Thoracic aorta (tissue), 2 donors: ENCODE measurements at regions not wholly inside any gene's neighbourhood (a gene's known extent, or its start where the extent isn't known, plus 50 kb on each side); places are given as distances from the start of the nearest gene placed in this dataset.
"Not testable (repeated sequence)": the region's sequence is repeated elsewhere in the genome, so short reads cannot be mapped to it uniquely, and the experiment has no call there.

Experiments
- ATAC-seq: fragments of 150-250 bp; one replicate; pipeline ENCODE4 v1.8.0; 2017; ENCODE audit warnings: low read depth; ENCODE audit not compliant: insufficient number of reproducible peaks, low FRiP score
- DNase-seq: peaks from one replicate; pipeline ENCODE4 v3.0.0-alpha.2; 2020; ENCODE audit warnings: low spot score
- H3K27ac ChIP-seq, 2 donors: fragments of 200-600 bp; sonication (generic); 1 replicate in 1 of 2; 2 replicates in 1 of 2; pipeline ENCODE4 v1.5.1; 2016; ENCODE audit warnings: mild to moderate bottlenecking in 2 of 2, moderate library complexity in 2 of 2
- H3K27me3 ChIP-seq: fragments of 200-600 bp; sonication (generic); replicated peaks from 2 replicates; pipeline ENCODE4 v1.6.0; 2016; ENCODE audit warnings: mild to moderate bottlenecking; ENCODE audit not compliant: insufficient read depth
- H3K36me3 ChIP-seq: fragments of 200-600 bp; sonication (generic); one replicate; pipeline ENCODE4 v1.5.1; 2016
- H3K4me1 ChIP-seq, 2 donors: fragments of 200-600 bp; sonication (generic); 1 replicate in 1 of 2; 2 replicates in 1 of 2; pipeline versions ENCODE4 v1.5.1 to v1.6.0; 2016; ENCODE audit warnings: low read depth in 2 of 2, mild to moderate bottlenecking in 1 of 2; ENCODE audit not compliant: control insufficient read depth in 1 of 2
- H3K4me3 ChIP-seq: fragments of 200-600 bp; sonication (generic); 2 replicates; pipeline ENCODE4 v1.5.1; 2016; ENCODE audit warnings: mild to moderate bottlenecking
- H3K9me3 ChIP-seq: fragments of 200-600 bp; sonication (generic); 2 replicates; pipeline ENCODE4 v1.5.1; 2016
- TF ChIP-seq, protein P1 (sequence below): fragments of 200-600 bp; sonication (generic); IDR thresholded peaks from one replicate; pipeline ENCODE4 v1.5.1; 2019; ENCODE audit warnings: antibody characterized with exemption

DNA sequence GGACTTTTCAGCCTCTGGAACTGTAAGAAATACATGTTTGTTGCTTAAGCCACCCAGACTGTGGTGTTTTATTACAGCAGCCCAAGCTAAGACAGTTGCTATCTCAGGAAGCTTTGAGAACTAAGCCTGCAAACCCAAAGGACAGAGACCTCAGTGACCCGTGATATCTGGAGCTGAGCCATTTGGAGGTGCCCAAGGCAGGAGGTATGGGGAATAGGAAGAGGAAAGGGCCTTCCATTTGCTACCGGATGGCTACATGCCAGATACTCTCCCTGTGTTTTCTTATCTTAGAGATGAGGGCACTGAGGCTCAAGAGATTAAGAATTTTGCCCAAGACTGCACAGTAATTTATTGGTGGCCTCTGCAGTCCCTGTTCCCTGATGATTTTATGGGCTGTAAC is 622.1 kb upstream of the CDH5 start:
- Histone ChIP-seq H3K9me3 (no peaks in the 10 kb centered on the region), H3K36me3 (no peaks in the 10 kb centered on the region), H3K27me3 (no peaks in the 10 kb centered on the region), H3K27ac (no peak overlapping the region), H3K4me3 (no peak overlapping the region), H3K4me1 (no peaks in the 10 kb centered on the region)
- ATAC-seq (no peak), DNase-seq (no peak)
- TF ChIP-seq, protein P1, sequence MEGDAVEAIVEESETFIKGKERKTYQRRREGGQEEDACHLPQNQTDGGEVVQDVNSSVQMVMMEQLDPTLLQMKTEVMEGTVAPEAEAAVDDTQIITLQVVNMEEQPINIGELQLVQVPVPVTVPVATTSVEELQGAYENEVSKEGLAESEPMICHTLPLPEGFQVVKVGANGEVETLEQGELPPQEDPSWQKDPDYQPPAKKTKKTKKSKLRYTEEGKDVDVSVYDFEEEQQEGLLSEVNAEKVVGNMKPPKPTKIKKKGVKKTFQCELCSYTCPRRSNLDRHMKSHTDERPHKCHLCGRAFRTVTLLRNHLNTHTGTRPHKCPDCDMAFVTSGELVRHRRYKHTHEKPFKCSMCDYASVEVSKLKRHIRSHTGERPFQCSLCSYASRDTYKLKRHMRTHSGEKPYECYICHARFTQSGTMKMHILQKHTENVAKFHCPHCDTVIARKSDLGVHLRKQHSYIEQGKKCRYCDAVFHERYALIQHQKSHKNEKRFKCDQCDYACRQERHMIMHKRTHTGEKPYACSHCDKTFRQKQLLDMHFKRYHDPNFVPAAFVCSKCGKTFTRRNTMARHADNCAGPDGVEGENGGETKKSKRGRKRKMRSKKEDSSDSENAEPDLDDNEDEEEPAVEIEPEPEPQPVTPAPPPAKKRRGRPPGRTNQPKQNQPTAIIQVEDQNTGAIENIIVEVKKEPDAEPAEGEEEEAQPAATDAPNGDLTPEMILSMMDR = no peak

DNA sequence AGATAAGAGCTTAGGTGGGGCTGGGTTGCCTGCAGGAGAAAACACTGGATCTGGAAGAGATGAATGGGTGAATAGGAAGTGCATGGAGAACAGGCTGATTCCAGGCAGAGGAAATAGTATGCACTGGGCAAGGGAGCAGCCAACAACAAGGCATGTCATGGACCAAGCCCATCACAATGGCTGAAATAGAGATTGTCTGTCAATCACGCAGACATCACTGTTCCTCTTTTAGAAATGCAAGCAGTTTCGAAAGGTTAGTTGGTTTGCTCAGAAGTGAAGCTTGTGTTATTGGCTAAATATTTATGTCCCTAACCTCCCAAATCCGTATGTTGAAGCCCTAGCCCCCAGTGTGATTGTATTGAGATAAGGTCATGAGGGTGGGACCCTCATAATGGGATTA is 621.7 kb upstream of the CDH11 start:
- Histone ChIP-seq H3K27ac (no peak overlapping the region), H3K9me3 (no peaks in the 10 kb centered on the region), H3K4me3 (no peak overlapping the region), H3K27me3 (no peaks in the 10 kb centered on the region), H3K4me1 (no peaks in the 10 kb centered on the region), H3K36me3 (no peaks in the 10 kb centered on the region)
- ATAC-seq (no peak), DNase-seq (no peak)
- TF ChIP-seq, protein P1 = no peak

DNA sequence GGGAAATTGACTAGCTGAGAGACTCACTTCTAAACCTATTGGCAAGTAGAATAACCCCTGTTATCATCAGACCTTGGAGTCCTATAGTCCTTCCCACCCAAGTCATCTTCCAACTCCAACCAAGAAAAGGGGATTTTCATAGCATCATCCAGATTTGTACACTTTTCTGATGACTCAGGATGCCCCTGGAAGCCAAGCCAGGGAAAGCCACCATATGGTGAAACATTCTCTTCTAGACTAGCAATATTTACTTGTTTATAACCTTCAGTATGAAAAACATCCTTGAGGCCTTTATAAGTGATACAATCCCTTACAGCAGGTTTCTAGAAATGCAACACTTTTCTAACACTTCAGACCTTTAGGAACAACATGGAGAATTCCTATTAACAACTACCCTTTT is 618.8 kb upstream of the CDH11 start:
- TF ChIP-seq, protein P1 = no peak
- no peak overlapping the region for H3K4me3 ChIP-seq
- no peaks in the 10 kb centered on the region for H3K36me3 ChIP-seq
- ATAC-seq (no peak), DNase-seq (no peak)
- H3K27me3 ChIP-seq = no peaks in the 10 kb centered on the region
- no peaks in the 10 kb centered on the region for H3K4me1 ChIP-seq
- no peaks in the 10 kb centered on the region for H3K9me3 ChIP-seq
- H3K27ac ChIP-seq = no peak overlapping the region

DNA sequence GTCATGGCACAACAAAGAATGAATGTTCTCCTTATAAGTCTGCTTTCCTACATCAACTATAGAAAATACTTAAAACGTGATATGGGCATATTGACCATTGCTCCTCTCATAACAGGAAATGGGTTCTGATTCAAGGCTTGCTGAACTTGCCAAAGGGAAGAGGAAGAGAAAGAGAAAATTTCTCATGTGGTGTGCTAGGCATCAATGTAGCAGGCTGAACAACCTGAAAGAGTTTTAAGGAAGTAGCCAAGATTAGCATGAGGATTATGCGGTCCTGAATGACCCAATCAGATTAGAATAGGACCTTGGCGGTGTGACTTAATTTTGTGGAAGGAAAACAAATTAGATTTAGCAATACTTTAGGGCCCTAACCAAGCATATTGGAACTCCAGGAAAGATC is 617.7 kb upstream of the CDH11 start:
- no peak overlapping the region for H3K27ac ChIP-seq
- DNase-seq (no peak), ATAC-seq (no peak)
- no peak overlapping the region for H3K4me3 ChIP-seq
- TF ChIP-seq, protein P1 = no peak
- H3K27me3 ChIP-seq = no peaks in the 10 kb centered on the region
- H3K9me3 ChIP-seq = no peaks in the 10 kb centered on the region
- H3K36me3 ChIP-seq = no peaks in the 10 kb centered on the region
- no peaks in the 10 kb centered on the region for H3K4me1 ChIP-seq

DNA sequence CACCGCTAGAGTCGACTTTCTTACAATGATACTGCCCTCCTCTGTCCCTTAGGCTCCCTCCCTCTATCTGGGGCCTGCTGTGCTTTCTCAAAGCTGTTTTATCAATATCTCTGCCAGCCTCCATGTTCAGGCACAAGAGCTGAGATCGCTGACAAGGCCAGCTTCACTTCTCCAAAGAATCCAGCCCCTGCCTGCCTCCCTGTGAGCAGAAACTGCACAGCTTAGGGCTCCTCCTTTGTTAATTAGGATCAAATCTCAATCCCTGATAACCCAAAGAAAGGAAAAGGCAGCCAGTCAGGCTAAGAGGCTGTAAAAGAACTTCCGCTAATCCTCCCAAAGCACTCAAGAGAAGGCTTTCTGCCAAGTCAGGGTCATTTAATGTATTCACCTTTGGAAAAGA is 616.0 kb upstream of the CDH11 start:
- DNase-seq = no peak
- Histone ChIP-seq H3K27ac (no peak overlapping the region), H3K4me3 (no peak overlapping the region), H3K9me3 (no peaks in the 10 kb centered on the region), H3K36me3 (no peaks in the 10 kb centered on the region), H3K4me1 (no peaks in the 10 kb centered on the region), H3K27me3 (no peaks in the 10 kb centered on the region)
- no peak for ATAC-seq
- TF ChIP-seq, protein P1 = no peak

DNA sequence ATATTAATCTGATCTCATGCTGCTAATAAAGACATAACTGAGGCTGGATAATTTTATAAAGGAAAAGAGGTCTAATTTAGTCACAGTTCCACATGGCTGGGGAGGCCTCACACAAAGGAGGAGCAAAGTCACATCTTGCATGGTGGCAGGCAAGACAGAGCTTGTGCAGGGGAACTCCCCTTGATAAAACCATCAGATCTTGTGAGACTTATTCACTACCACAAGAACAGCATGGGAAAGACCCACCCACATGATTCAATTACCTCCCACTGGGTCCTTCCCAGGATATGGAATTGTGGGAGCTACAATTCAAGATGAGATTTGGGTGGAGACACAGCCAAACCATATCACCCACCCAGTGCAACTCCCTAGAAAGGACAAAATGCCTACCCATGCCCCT is 613.8 kb upstream of the CDH11 start:
- ATAC-seq = not testable (repeated sequence)

More for the DNA sequence above, 613.8 kb upstream of the CDH11 start:
- not testable (repeated sequence) for H3K4me1 ChIP-seq, H3K27ac ChIP-seq, H3K4me3 ChIP-seq, H3K36me3 ChIP-seq, H3K27me3 ChIP-seq, DNase-seq, H3K9me3 ChIP-seq
